ENCODE measurements at regions not wholly inside any gene's neighbourhood (a gene's known extent, or its start where the extent isn't known, plus 50 kb on each side); places are given as distances from the start of the nearest gene placed in this dataset.

DNA sequence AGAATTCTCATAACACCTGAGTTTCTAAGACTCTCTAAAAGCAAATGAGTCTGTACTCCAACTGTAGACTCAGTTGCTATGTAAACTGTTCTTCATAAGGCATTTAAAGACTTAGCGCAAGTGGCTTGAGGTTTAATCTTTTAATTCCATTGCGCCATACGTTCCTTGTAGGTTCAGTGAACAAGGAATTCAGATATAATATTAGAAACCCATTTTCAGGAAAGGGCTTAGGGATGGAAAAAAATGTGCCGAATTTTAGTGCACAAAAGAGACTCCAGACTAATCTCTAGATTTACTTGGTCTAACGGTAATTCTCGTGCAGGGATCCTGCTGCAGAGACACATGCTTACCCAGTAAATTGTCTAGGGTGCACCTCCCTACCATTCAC lies 268.9 kb upstream of the TANK start:
- Histone ChIP-seq H3K4me3 (no peak overlapping the region), H3K4me1 (peaks cover 0 to 3% (median 0%) of the 10 kb centered on the region in 6 donors), H3K27ac (no peak overlapping the region), H3K9me3 (no peaks in the 10 kb centered on the region), H3K36me3 (no peaks in the 10 kb centered on the region), H3K27me3 (replicated peaks in 1 of 7) (no peaks in the 10 kb centered on the region)
- 95 to 98% (median 97%) methylated on average over 6 of the region's 6 CpGs for WGBS, 5 donors
- intact Hi-C loops (cut with DNase I; ENCODE audit: low total_unique reads) = no loop called here
- TF ChIP-seq CTCF (IDR thresholded peaks at IDR 0.05 in 8 of 11, conservative IDR thresholded peaks at IDR 0.05 in 3 of 11) = no peak
- TF ChIP-seq POLR2A (IDR thresholded peaks at IDR 0.05) = no peak
- TF ChIP-seq POLR2AphosphoS5 (IDR thresholded peaks at IDR 0.05) = no peak
- no peak for DNase-seq

GRCh38 chr2:160892204-160892603 lies 268.0 kb upstream of the TANK start:
- no peak overlapping the region for H3K4me3 ChIP-seq
- no peaks in the 10 kb centered on the region for H3K27me3 ChIP-seq (replicated peaks in 1 of 7)
- no peaks in the 10 kb centered on the region for H3K9me3 ChIP-seq
- peaks cover 0 to 3% (median 0%) of the 10 kb centered on the region in 6 donors for H3K4me1 ChIP-seq
- TF ChIP-seq CTCF (IDR thresholded peaks at IDR 0.05 in 8 of 11, conservative IDR thresholded peaks at IDR 0.05 in 3 of 11) = no peak
- TF ChIP-seq POLR2AphosphoS5 (IDR thresholded peaks at IDR 0.05) = no peak
- no peak for TF ChIP-seq POLR2A (IDR thresholded peaks at IDR 0.05)
- H3K36me3 ChIP-seq = no peaks in the 10 kb centered on the region
- WGBS, 5 donors = 70 to 81% (median 72%) methylated on average over 7 of the region's 7 CpGs
- intact Hi-C loops (cut with DNase I; ENCODE audit: low total_unique reads) = no loop called here
- H3K27ac ChIP-seq = no peak overlapping the region
- DNase-seq = no peak

- Histone ChIP-seq H3K4me3 (no peak overlapping the region), H3K27me3 (replicated peaks in 1 of 7) (no peaks in the 10 kb centered on the region), H3K27ac (no peak overlapping the region), H3K36me3 (no peaks in the 10 kb centered on the region), H3K9me3 (no peaks in the 10 kb centered on the region), H3K4me1 (peaks cover 0 to 3% (median 0%) of the 10 kb centered on the region in 6 donors)
- TF ChIP-seq POLR2A (IDR thresholded peaks at IDR 0.05) (no peak), POLR2AphosphoS5 (IDR thresholded peaks at IDR 0.05) (no peak), CTCF (IDR thresholded peaks at IDR 0.05 in 8 of 11, conservative IDR thresholded peaks at IDR 0.05 in 3 of 11) (no peak)
- DNase-seq = no peak
- WGBS, 5 donors = 85 to 99% (median 95%) methylated on average over 6 to 8 of the region's 8 CpGs
- intact Hi-C loops (cut with DNase I; ENCODE audit: low total_unique reads) = no loop called here
Observed at GRCh38 chr2:160893581-160893980, 266.6 kb upstream of the TANK start.

- H3K36me3 ChIP-seq = no peaks in the 10 kb centered on the region
- no peaks in the 10 kb centered on the region for H3K4me1 ChIP-seq
- intact Hi-C loops (cut with DNase I; ENCODE audit: low total_unique reads) = no loop called here
- no peaks in the 10 kb centered on the region for H3K27me3 ChIP-seq (replicated peaks in 1 of 7)
- WGBS, 5 donors = 64 to 81% (median 73%) methylated on average over 6 of the region's 6 CpGs
- TF ChIP-seq CTCF (IDR thresholded peaks at IDR 0.05 in 8 of 11, conservative IDR thresholded peaks at IDR 0.05 in 3 of 11) (no peak), POLR2A (IDR thresholded peaks at IDR 0.05) (no peak), POLR2AphosphoS5 (IDR thresholded peaks at IDR 0.05) (no peak)
- DNase-seq = no peak
- H3K4me3 ChIP-seq = no peak overlapping the region
- H3K27ac ChIP-seq = no peak overlapping the region
- no peaks in the 10 kb centered on the region for H3K9me3 ChIP-seq
Observed at GRCh38 chr2:160898581-160899307, 261.5 kb upstream of the TANK start.
